OCI-LY1 (cell line): ENCODE measurements at regions not wholly inside any gene's neighbourhood (a gene's known extent, or its start where the extent isn't known, plus 50 kb on each side); places are given as distances from the start of the nearest gene placed in this dataset.

Experiments used
- EZH2 ChIP-seq: fragments of 200-600 bp; sonication (generic), shearing (Covaris generic); IDR thresholded peaks from 2 replicates; pipeline ENCODE4 v1.8.0; 2017; ENCODE audit warnings: borderline replicate concordance, mixed run types, mild to moderate bottlenecking, antibody characterized with exemption, low read length, moderate library complexity, mixed read lengths
- TF ChIP-seq, protein P1 (sequence below): fragments of 200-600 bp; sonication (generic), shearing (Covaris generic); IDR thresholded peaks from 2 replicates; pipeline ENCODE4 v1.5.1; 2017; ENCODE audit warnings: mild to moderate bottlenecking, antibody characterized with exemption, low read length, moderate library complexity, mixed read lengths

- TF ChIP-seq, protein P1, sequence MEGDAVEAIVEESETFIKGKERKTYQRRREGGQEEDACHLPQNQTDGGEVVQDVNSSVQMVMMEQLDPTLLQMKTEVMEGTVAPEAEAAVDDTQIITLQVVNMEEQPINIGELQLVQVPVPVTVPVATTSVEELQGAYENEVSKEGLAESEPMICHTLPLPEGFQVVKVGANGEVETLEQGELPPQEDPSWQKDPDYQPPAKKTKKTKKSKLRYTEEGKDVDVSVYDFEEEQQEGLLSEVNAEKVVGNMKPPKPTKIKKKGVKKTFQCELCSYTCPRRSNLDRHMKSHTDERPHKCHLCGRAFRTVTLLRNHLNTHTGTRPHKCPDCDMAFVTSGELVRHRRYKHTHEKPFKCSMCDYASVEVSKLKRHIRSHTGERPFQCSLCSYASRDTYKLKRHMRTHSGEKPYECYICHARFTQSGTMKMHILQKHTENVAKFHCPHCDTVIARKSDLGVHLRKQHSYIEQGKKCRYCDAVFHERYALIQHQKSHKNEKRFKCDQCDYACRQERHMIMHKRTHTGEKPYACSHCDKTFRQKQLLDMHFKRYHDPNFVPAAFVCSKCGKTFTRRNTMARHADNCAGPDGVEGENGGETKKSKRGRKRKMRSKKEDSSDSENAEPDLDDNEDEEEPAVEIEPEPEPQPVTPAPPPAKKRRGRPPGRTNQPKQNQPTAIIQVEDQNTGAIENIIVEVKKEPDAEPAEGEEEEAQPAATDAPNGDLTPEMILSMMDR = no peak
- no peak for TF ChIP-seq EZH2
Observed at GRCh38 chr4:14155803-14156202, 528.3 kb upstream of the BOD1L1 start.
